WTC11 (cell line): ENCODE measurements at regions not wholly inside any gene's neighbourhood (a gene's known extent, or its start where the extent isn't known, plus 50 kb on each side); places are given as distances from the start of the nearest gene placed in this dataset.

Experiments used
- ATAC-seq: fragments of 200-7000 bp; cut with Tn5 transposase; 2 replicates; pipeline ENCODE4 v1.10.0; 2021; ENCODE audit warnings: mild to moderate bottlenecking, moderate library complexity
- CTCF ChIA-PET: fragments of 300-600 bp; sonication (Branson Sonifier 250); formaldehyde crosslinking; loops from one replicate; lab custom pipeline; 2021; ENCODE audit warnings: antibody characterized with exemption; lab: Charles Lee
- POLR2A ChIA-PET: fragments of 350-600 bp; sonication (Branson Sonifier 250); formaldehyde crosslinking; loops from one replicate; lab custom pipeline; 2021; ENCODE audit warnings: antibody characterized with exemption; lab: Charles Lee
- DNase-seq: peaks from one replicate; pipeline ENCODE4 v3.0.0; 2021; ENCODE audit warnings: low spot score
- H3K27ac Mint-ChIP-seq: 2 replicates; pipeline ENCODE4 v1.8.0; 2021; ENCODE audit warnings: mixed read lengths
- H3K27me3 Mint-ChIP-seq: 2 replicates; pipeline ENCODE4 v1.8.0; 2021; ENCODE audit warnings: low read depth, mild to moderate bottlenecking, moderate library complexity, mixed read lengths
- H3K36me3 Mint-ChIP-seq: 2 replicates; pipeline ENCODE4 v1.8.0; 2021; ENCODE audit warnings: mixed read lengths
- H3K4me1 Mint-ChIP-seq: 2 replicates; pipeline ENCODE4 v1.8.0; 2022; ENCODE audit warnings: mixed read lengths
- H3K4me3 Mint-ChIP-seq: 2 replicates; pipeline ENCODE4 v1.8.0; 2021; ENCODE audit warnings: mild to moderate bottlenecking, moderate library complexity, mixed read lengths
- H3K9me3 Mint-ChIP-seq: 2 replicates; pipeline ENCODE4 v1.8.0; 2021; ENCODE audit warnings: mixed read lengths
- CREM ChIP-seq: sonication (generic); formaldehyde crosslinking; IDR thresholded peaks from 2 replicates; pipeline ENCODE4 v1.8.1; 2022; ENCODE audit warnings: mild to moderate bottlenecking, missing genetic modification reagents, moderate library complexity
- CTCF ChIP-seq: fragments of 200-600 bp; IDR thresholded peaks from 2 replicates; pipeline ENCODE4 v1.8.0; 2022; ENCODE audit warnings: antibody characterized with exemption
- E2F5 ChIP-seq: sonication (generic); formaldehyde crosslinking; IDR thresholded peaks from 2 replicates; pipeline ENCODE4 v1.8.1; 2022; ENCODE audit warnings: mild to moderate bottlenecking, moderate library complexity, missing genetic modification reagents
- FOXJ3 ChIP-seq: sonication (generic); formaldehyde crosslinking; IDR thresholded peaks from 2 replicates; pipeline ENCODE4 v1.9.0; 2021; ENCODE audit warnings: missing genetic modification reagents, mild to moderate bottlenecking, borderline replicate concordance
- FOXK1 ChIP-seq: sonication (generic); formaldehyde crosslinking; IDR thresholded peaks from 2 replicates; pipeline ENCODE4 v1.8.0; 2022; ENCODE audit warnings: mild to moderate bottlenecking, moderate library complexity, missing genetic modification reagents
- FOXP4 ChIP-seq: sonication (generic); formaldehyde crosslinking; IDR thresholded peaks from 2 replicates; pipeline ENCODE4 v1.8.0; 2022; ENCODE audit warnings: mild to moderate bottlenecking, missing genetic modification reagents
- IRF1 ChIP-seq: sonication (generic); formaldehyde crosslinking; IDR thresholded peaks from 2 replicates; pipeline ENCODE4 v1.8.0; 2023; ENCODE audit warnings: missing genetic modification reagents
- IRF2 ChIP-seq: sonication (generic); formaldehyde crosslinking; IDR thresholded peaks from 2 replicates; pipeline ENCODE4 v1.8.0; 2022; ENCODE audit warnings: low read depth, missing genetic modification reagents, borderline replicate concordance
- JAZF1 ChIP-seq: fragments of 250-450 bp; sonication (Bioruptor Pico); IDR thresholded peaks from 2 replicates; pipeline ENCODE4 v1.9.0; 2021; ENCODE audit warnings: moderate library complexity, mild to moderate bottlenecking, inconsistent platforms
- JUN ChIP-seq: sonication (generic); formaldehyde crosslinking; IDR thresholded peaks from 2 replicates; pipeline ENCODE4 v1.8.0; 2023; ENCODE audit warnings: mild to moderate bottlenecking, missing genetic modification reagents
- MAX ChIP-seq: sonication (generic); formaldehyde crosslinking; IDR thresholded peaks from 2 replicates; pipeline ENCODE4 v1.8.0; 2022; ENCODE audit warnings: mild to moderate bottlenecking, missing genetic modification reagents
- MXD4 ChIP-seq: fragments of 250-450 bp; sonication (Bioruptor Pico); IDR thresholded peaks from 2 replicates; pipeline ENCODE4 v1.8.0; 2021; ENCODE audit warnings: mild to moderate bottlenecking, moderate library complexity, borderline replicate concordance
- NFATC4 ChIP-seq: fragments of 250-450 bp; sonication (Bioruptor Pico); IDR thresholded peaks from 2 replicates; pipeline ENCODE4 v1.9.0; 2021; ENCODE audit warnings: mild to moderate bottlenecking
- NR3C1 ChIP-seq: sonication (generic); formaldehyde crosslinking; conservative IDR thresholded peaks from 2 replicates; pipeline ENCODE4 v1.8.1; 2023; ENCODE audit warnings: low read depth, mild to moderate bottlenecking, missing genetic modification reagents
- RELA ChIP-seq: sonication (generic); formaldehyde crosslinking; IDR thresholded peaks from 2 replicates; pipeline ENCODE4 v1.8.1; 2022; ENCODE audit warnings: missing genetic modification reagents, mild to moderate bottlenecking, borderline replicate concordance
- RORB ChIP-seq: fragments of 250-450 bp; sonication (Bioruptor Pico); IDR thresholded peaks from 2 replicates; pipeline ENCODE4 v1.9.0; 2021; ENCODE audit warnings: mild to moderate bottlenecking
- ZNF317 ChIP-seq: sonication (generic); formaldehyde crosslinking; IDR thresholded peaks from 2 replicates; pipeline ENCODE4 v1.8.1; 2023; ENCODE audit warnings: low read depth, mild to moderate bottlenecking, moderate library complexity, missing genetic modification reagents, borderline replicate concordance
- ZNF425 ChIP-seq: fragments of 250-450 bp; sonication (Bioruptor Pico); conservative IDR thresholded peaks from 2 replicates; pipeline ENCODE4 v1.9.0; 2021; ENCODE audit warnings: mild to moderate bottlenecking
- ZNF671 ChIP-seq: fragments of 250-450 bp; sonication (Bioruptor Pico); IDR thresholded peaks from 2 replicates; pipeline ENCODE4 v1.8.0; 2021; ENCODE audit warnings: mild to moderate bottlenecking
- ZSCAN18 ChIP-seq: fragments of 250-450 bp; sonication (Bioruptor Pico); IDR thresholded peaks from 2 replicates; pipeline ENCODE4 v2.1.2; 2022; ENCODE audit warnings: mild to moderate bottlenecking, moderate library complexity

- no peak for TF ChIP-seq ZSCAN18 (CRISPR knock-in tag)
These were observed 654.4 kb upstream of the SLC35B3 start (continued) for GRCh38 chr6:9089724-9090123.

GRCh38 chr6:9087470-9087869, 652.1 kb upstream of the SLC35B3 start:
- ATAC-seq (no peak), DNase-seq (no peak)
- ChIA-PET CTCF (no interaction called here), POLR2A (no interaction called here)
- Mint-ChIP-seq H3K4me1 (peaks cover 17% of the 10 kb centered on the region), H3K27me3 (no peaks in the 10 kb centered on the region), H3K4me3 (no peak overlapping the region), H3K36me3 (no peaks in the 10 kb centered on the region), H3K9me3 (no peaks in the 10 kb centered on the region), H3K27ac (no peak overlapping the region)
- TF ChIP-seq NFATC4 (CRISPR knock-in tag) (no peak), JUN (CRISPR knock-in tag) (no peak), RELA (CRISPR knock-in tag) (no peak), RORB (CRISPR knock-in tag) (no peak), FOXJ3 (CRISPR knock-in tag) (no peak), NR3C1 (CRISPR knock-in tag) (no peak), E2F5 (CRISPR knock-in tag) (no peak), MAX (no peak), CTCF (no peak), ZNF317 (no peak), IRF2 (CRISPR knock-in tag) (no peak), CREM (CRISPR knock-in tag) (no peak), FOXK1 (CRISPR knock-in tag) (no peak), FOXP4 (CRISPR knock-in tag) (no peak), ZNF425 (CRISPR knock-in tag) (no peak), ZNF671 (CRISPR knock-in tag) (no peak), JAZF1 (CRISPR knock-in tag) (no peak), IRF1 (CRISPR knock-in tag) (no peak), MXD4 (CRISPR knock-in tag) (no peak)
